H1 (cell line): ENCODE measurements at regions not wholly inside any gene's neighbourhood (a gene's known extent, or its start where the extent isn't known, plus 50 kb on each side); places are given as distances from the start of the nearest gene placed in this dataset.

Experiments
- CTCF ChIA-PET: fragments of 300-600 bp; sonication (Branson Sonifier 250); formaldehyde crosslinking; loops from one replicate; lab custom pipeline; 2021; ENCODE audit not compliant: partially characterized antibody; lab: Charles Lee
- POLR2A ChIA-PET: fragments of 300-600 bp; sonication (Branson Sonifier 250); formaldehyde crosslinking; loops from one replicate; lab custom pipeline; 2021; ENCODE audit warnings: inconsistent platforms; ENCODE audit not compliant: partially characterized antibody; lab: Charles Lee
- DNase-seq, 2 experiments: peaks; one replicate each; pipeline versions ENCODE4 v3.0.0 to v3.0.0-alpha.2; 2010 to 2022; ENCODE audit warnings: low spot score in 2 of 2, low read depth in 1 of 2, mixed read lengths in 1 of 2
- FAIRE-seq: peaks from 2 replicates; lab custom pipeline; 2011; peaks lifted over from hg19 to GRCh38; lab: Jason Lieb, UNC
- H2AFZ ChIP-seq: 2 replicates; pipeline ENCODE4 v1.8.1; 2012; ENCODE audit warnings: low read length, inconsistent platforms
- H2AK5ac ChIP-seq: 2 replicates; pipeline ENCODE4 v1.6.1; 2013; ENCODE audit warnings: low read depth, low read length
- H2BK120ac ChIP-seq: replicated peaks from 2 replicates; pipeline ENCODE3; 2013; ENCODE audit warnings: low read depth, low read length, inconsistent platforms
- H2BK12ac ChIP-seq: 2 replicates; pipeline ENCODE4 v1.6.1; 2013; ENCODE audit warnings: low read depth, low read length
- H2BK15ac ChIP-seq: 2 replicates; pipeline ENCODE4 v1.6.1; 2013; ENCODE audit warnings: low read length
- H2BK20ac ChIP-seq: 2 replicates; pipeline ENCODE4 v1.6.1; 2013; ENCODE audit warnings: low read length
- H2BK5ac ChIP-seq: 2 replicates; pipeline ENCODE4 v1.6.1; 2013; ENCODE audit warnings: low read depth, low read length
- H3K14ac ChIP-seq: 2 replicates; pipeline ENCODE4 v1.6.1; 2013; ENCODE audit warnings: inconsistent platforms; ENCODE audit not compliant: insufficient read length
- H3K18ac ChIP-seq: 2 replicates; pipeline ENCODE4 v1.6.1; 2013; ENCODE audit warnings: low read length; ENCODE audit errors: extremely low read depth
- H3K23ac ChIP-seq: 2 replicates; pipeline ENCODE4 v1.6.1; 2013; ENCODE audit warnings: inconsistent platforms; ENCODE audit not compliant: insufficient read length
- H3K23me2 ChIP-seq: 2 replicates; pipeline ENCODE4 v1.6.1; 2013; ENCODE audit warnings: low read depth, low read length
- H3K27ac ChIP-seq: 2 replicates; pipeline ENCODE4 v1.6.1; 2011; ENCODE audit warnings: low read depth, low read length, inconsistent platforms
- H3K27me3 ChIP-seq, 4 experiments: replicated peaks in 1 of 4; 1 replicate in 1 of 4; 2 replicates in 3 of 4; pipeline versions ENCODE4 v1.6.1 to v1.8.1; 2011 to 2013; ENCODE audit warnings: low read length in 3 of 4, mild to moderate bottlenecking in 3 of 4, inconsistent platforms in 2 of 4, mixed read lengths in 2 of 4, moderate library complexity in 1 of 4; ENCODE audit not compliant: control insufficient read depth in 3 of 4, insufficient read depth in 3 of 4; ENCODE audit errors: extremely low read depth in 1 of 4
- H3K36me3 ChIP-seq, 4 experiments: 2 replicates each; pipeline versions ENCODE4 v1.6.1 to v1.8.1; 2011 to 2013; ENCODE audit warnings: mild to moderate bottlenecking in 4 of 4, low read length in 3 of 4, moderate library complexity in 2 of 4, control low read depth in 1 of 4, inconsistent platforms in 1 of 4; ENCODE audit not compliant: insufficient read depth in 4 of 4, control insufficient read depth in 2 of 4
- H3K4ac ChIP-seq: replicated peaks from 2 replicates; pipeline ENCODE3; 2013; ENCODE audit warnings: low read length, low read depth, mixed read lengths, inconsistent platforms; ENCODE audit not compliant: insufficient read length
- H3K4me1 ChIP-seq, 4 experiments: replicated peaks in 1 of 4; 1 replicate in 1 of 4; 2 replicates in 3 of 4; pipeline versions ENCODE4 v1.6.1 to v1.8.1; 2011 to 2013; ENCODE audit warnings: low read length in 3 of 4, inconsistent platforms in 2 of 4, mixed read lengths in 1 of 4; ENCODE audit not compliant: insufficient read depth in 4 of 4, control insufficient read depth in 3 of 4
- H3K4me2 ChIP-seq, 2 experiments: 2 replicates each; pipeline versions ENCODE4 v1.6.1 to v1.8.1; 2011 to 2013; ENCODE audit warnings: low read depth in 2 of 2, low read length in 2 of 2, control low read depth in 1 of 2, inconsistent platforms in 1 of 2, mild to moderate bottlenecking in 1 of 2; ENCODE audit not compliant: insufficient read depth in 1 of 2
- H3K4me3 ChIP-seq, 4 experiments: fragments of 200-600, 300-600 bp in 1 of 4; sonication (generic), shearing (Covaris generic), sonication (Bioruptor Twin) in 1 of 4; 2 replicates each; pipeline versions ENCODE4 v1.5.1 to v1.8.1; 2011 to 2016; ENCODE audit warnings: low read length in 4 of 4, low read depth in 3 of 4, control low read depth in 2 of 4, inconsistent platforms in 2 of 4, mild to moderate bottlenecking in 2 of 4, mixed read lengths in 1 of 4, moderate library complexity in 1 of 4; ENCODE audit not compliant: insufficient read depth in 2 of 4; ENCODE audit errors: extremely low read depth in 1 of 4
- H3K56ac ChIP-seq: replicated peaks from 2 replicates; pipeline ENCODE3; 2013; ENCODE audit warnings: low read depth, mild to moderate bottlenecking, mixed read lengths, low read length, inconsistent platforms; ENCODE audit not compliant: insufficient read length
- H3K79me1 ChIP-seq: 2 replicates; pipeline ENCODE4 v1.6.1; 2013; ENCODE audit warnings: low read depth, low read length, control low read depth
- H3K79me2 ChIP-seq, 2 experiments: 2 replicates each; pipeline versions ENCODE4 v1.6.1 to v1.8.1; 2012 to 2013; ENCODE audit warnings: low read length in 2 of 2, mild to moderate bottlenecking in 2 of 2, inconsistent platforms in 1 of 2; ENCODE audit not compliant: insufficient read depth in 2 of 2, control insufficient read depth in 1 of 2
- H3K9ac ChIP-seq, 4 experiments: replicated peaks in 1 of 4; 1 replicate in 1 of 4; 2 replicates in 3 of 4; pipeline versions ENCODE4 v1.6.1 to v1.8.1; 2011 to 2013; ENCODE audit warnings: low read depth in 3 of 4, low read length in 3 of 4, control low read depth in 2 of 4, mild to moderate bottlenecking in 2 of 4, moderate library complexity in 2 of 4, inconsistent platforms in 1 of 4; ENCODE audit errors: extremely low read depth in 1 of 4
- H3K9me3 ChIP-seq, 2 experiments: 2 replicates each; pipeline versions ENCODE4 v1.6.1 to v1.8.1; 2012 to 2013; ENCODE audit warnings: mild to moderate bottlenecking in 2 of 2, moderate library complexity in 2 of 2, control low read depth in 1 of 2, inconsistent platforms in 1 of 2, low read depth in 1 of 2, low read length in 1 of 2, mixed read lengths in 1 of 2; ENCODE audit not compliant: insufficient read depth in 2 of 2
- H4K20me1 ChIP-seq, 2 experiments: replicated peaks in 1 of 2; 2 replicates each; pipeline versions ENCODE3 to v1.8.1; 2011 to 2013; ENCODE audit warnings: inconsistent platforms in 2 of 2, low read length in 2 of 2, mild to moderate bottlenecking in 1 of 2; ENCODE audit not compliant: insufficient read depth in 2 of 2, control insufficient read depth in 1 of 2
- H4K5ac ChIP-seq: 2 replicates; pipeline ENCODE4 v1.6.1; 2013; ENCODE audit warnings: low read length, low read depth, mixed read lengths, inconsistent platforms; ENCODE audit not compliant: insufficient read length
- H4K8ac ChIP-seq: 2 replicates; pipeline ENCODE4 v1.8.0; 2013; ENCODE audit warnings: mild to moderate bottlenecking, moderate library complexity, low read length, inconsistent platforms; ENCODE audit not compliant: insufficient read depth; ENCODE audit errors: extremely low read depth
- H4K91ac ChIP-seq: replicated peaks from 2 replicates; pipeline ENCODE3; 2013; ENCODE audit warnings: low read length, mixed read lengths, inconsistent platforms; ENCODE audit not compliant: insufficient read length
- EGR1 ChIP-seq: IDR thresholded peaks from 2 replicates; pipeline ENCODE4 v1.6.1; 2011; ENCODE audit warnings: low read depth, low read length, borderline replicate concordance
- GABPA ChIP-seq: IDR thresholded peaks from 2 replicates; pipeline ENCODE4 v1.6.1; 2011; ENCODE audit warnings: mild to moderate bottlenecking, low read length, moderate library complexity, borderline replicate concordance; ENCODE audit not compliant: insufficient read depth
- GTF2F1 ChIP-seq: IDR thresholded peaks from 2 replicates; pipeline ENCODE4 v1.6.1; 2012; ENCODE audit warnings: low read depth, low read length, improper control_type of control experiment, borderline replicate concordance
- HDAC2 ChIP-seq, 2 experiments: fragments of 300-600 bp in 1 of 2; sonication (generic) in 1 of 2; IDR thresholded peaks; 2 replicates each; pipeline ENCODE4 v1.6.1; 2011 to 2012; ENCODE audit warnings: low read depth in 2 of 2, low read length in 2 of 2, mild to moderate bottlenecking in 2 of 2, moderate library complexity in 2 of 2, borderline replicate concordance in 1 of 2, inconsistent platforms in 1 of 2
- HDAC6 ChIP-seq: IDR thresholded peaks from one replicate; pipeline ENCODE4 v1.7.1; 2012; ENCODE audit warnings: low read depth, mild to moderate bottlenecking, inconsistent platforms, low read length, moderate library complexity
- JUND ChIP-seq: IDR thresholded peaks from 2 replicates; pipeline ENCODE4 v1.6.1; 2011; ENCODE audit warnings: mild to moderate bottlenecking, improper control_type of control experiment, low read length
- KDM5A ChIP-seq: fragments of 200-600 bp; IDR thresholded peaks from 2 replicates; pipeline ENCODE4 v1.7.1; 2012; ENCODE audit warnings: mild to moderate bottlenecking, low read length, inconsistent platforms, mixed read lengths
- MAFK ChIP-seq: IDR thresholded peaks from 2 replicates; pipeline ENCODE4 v1.6.1; 2012; ENCODE audit warnings: low read depth, mild to moderate bottlenecking, improper control_type of control experiment, low read length
- POU5F1 ChIP-seq: IDR thresholded peaks from 2 replicates; pipeline ENCODE4 v1.6.1; 2011; ENCODE audit warnings: low read depth, mild to moderate bottlenecking, low read length, moderate library complexity
- RXRA ChIP-seq: IDR thresholded peaks from 2 replicates; pipeline ENCODE4 v1.6.1; 2011; ENCODE audit warnings: low read depth, mild to moderate bottlenecking, low read length, moderate library complexity; ENCODE audit not compliant: insufficient read depth
- SUZ12 ChIP-seq: fragments of 200-600 bp; sonication (generic); IDR thresholded peaks from 2 replicates; pipeline ENCODE4 v1.6.1; 2012; ENCODE audit warnings: mild to moderate bottlenecking, inconsistent platforms, low read length, moderate library complexity, mixed read lengths
- WGBS, 2 experiments: shearing (Covaris generic) in 1 of 2; methylation state at CpG; one replicate each; pipeline versions ENCODE4 v1.1.6 to v1.1.7; 2013 to 2015; ENCODE audit warnings: low lambda C conversion rate in 2 of 2, mixed read lengths in 2 of 2, inconsistent platforms in 1 of 2, low coverage in 1 of 2, missing lambda C conversion rate in 1 of 2; ENCODE audit not compliant: insufficient replicate concordance in 2 of 2, insufficient coverage in 1 of 2, insufficient read length in 1 of 2; ENCODE audit errors: extremely low coverage in 1 of 2, missing lambda C conversion rate in 1 of 2; 5-methylcytosine and 5-hydroxymethylcytosine counted together
- TF ChIP-seq, protein P1 (sequence below): IDR thresholded peaks from 2 replicates; pipeline ENCODE4 v1.6.1; 2012; ENCODE audit warnings: inconsistent platforms

DNA sequence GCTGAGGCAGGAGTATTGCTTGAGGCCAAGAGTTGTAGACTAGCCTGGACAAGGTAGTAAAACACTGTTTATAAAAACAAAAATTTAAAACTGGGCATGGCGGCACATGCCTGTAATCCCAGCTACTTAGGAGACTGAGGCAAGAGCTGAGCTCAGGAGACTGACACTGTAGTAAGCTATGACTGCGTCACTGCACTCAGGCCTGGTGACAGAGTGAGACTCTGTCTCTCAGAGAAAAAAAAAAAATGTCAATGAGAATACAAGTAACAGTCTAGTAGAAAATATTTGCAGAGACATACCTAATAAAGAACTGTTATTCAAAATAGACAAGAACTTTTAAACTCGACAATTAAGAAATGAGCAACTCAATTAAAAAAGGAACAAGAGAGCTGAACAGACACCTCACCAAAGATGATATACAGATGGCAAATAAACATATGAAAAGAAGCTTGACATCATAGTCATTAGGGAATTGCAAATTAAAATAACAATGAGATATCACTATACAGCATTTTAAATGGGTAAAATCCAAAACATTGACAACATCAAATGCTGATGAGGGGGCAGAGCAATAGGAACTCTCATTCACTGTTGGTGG, 624.3 kb upstream of the ZEB2 start:
- Histone ChIP-seq H3K4me3 (no peak overlapping the region), H3K14ac (no peak overlapping the region), H3K36me3 (no peaks in the 10 kb centered on the region), H3K9me3 (no peaks in the 10 kb centered on the region), H2BK5ac (no peak overlapping the region), H3K4ac (no peak overlapping the region), H3K9ac (no peak overlapping the region), H3K79me2 (no peaks in the 10 kb centered on the region), H3K4me2 (no peak overlapping the region), H2BK120ac (no peak overlapping the region), H3K56ac (no peak overlapping the region), H2BK15ac (no peak overlapping the region), H3K18ac (no peak overlapping the region), H4K8ac (no peak overlapping the region), H2BK12ac (no peak overlapping the region), H2BK20ac (no peak overlapping the region), H2AK5ac (no peak overlapping the region), H4K91ac (no peak overlapping the region), H3K27me3 (no peaks in the 10 kb centered on the region), H2AFZ (no peak overlapping the region), H3K27ac (no peak overlapping the region), H4K20me1 (no peaks in the 10 kb centered on the region), H3K23me2 (no peaks in the 10 kb centered on the region), H3K79me1 (no peaks in the 10 kb centered on the region), H4K5ac (no peak overlapping the region), H3K23ac (no peak overlapping the region), H3K4me1 (no peaks in the 10 kb centered on the region)
- CTCF ChIA-PET, result interaction anchor here (0.6 kb wide), 1 partner anchor 17 kb away, joined by 4 read pairs; no protein-coding TSS in a partner anchor
- 97% methylated on average over 3 of the region's 3 CpGs; no CpG with 5 or more reads in 1 of the 2 experiments for WGBS, 2 experiments
- TF ChIP-seq RXRA (no peak), SUZ12 (no peak), KDM5A (no peak), GTF2F1 (no peak), EGR1 (no peak), POU5F1 (no peak), JUND (no peak), MAFK (no peak), GABPA (no peak), HDAC2 (IDR thresholded peaks at IDR 0.05; ENCODE audit: borderline replicate concordance in 1 of 2, low read depth in 2 of 2, low read length in 2 of 2) (no peak), HDAC6 (no peak)
- TF ChIP-seq, protein P1, sequence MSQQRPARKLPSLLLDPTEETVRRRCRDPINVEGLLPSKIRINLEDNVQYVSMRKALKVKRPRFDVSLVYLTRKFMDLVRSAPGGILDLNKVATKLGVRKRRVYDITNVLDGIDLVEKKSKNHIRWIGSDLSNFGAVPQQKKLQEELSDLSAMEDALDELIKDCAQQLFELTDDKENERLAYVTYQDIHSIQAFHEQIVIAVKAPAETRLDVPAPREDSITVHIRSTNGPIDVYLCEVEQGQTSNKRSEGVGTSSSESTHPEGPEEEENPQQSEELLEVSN, result no peak
- POLR2A ChIA-PET, result interaction anchor here (0.6 kb wide), 1 partner anchor 517 kb away, joined by 4 read pairs; no protein-coding TSS in a partner anchor
- DNase-seq (no peak), FAIRE-seq (no peak)
